GM21529 (cell line): ENCODE measurements at regions not wholly inside any gene's neighbourhood (a gene's known extent, or its start where the extent isn't known, plus 50 kb on each side); places are given as distances from the start of the nearest gene placed in this dataset.
A peak's percentile ranks its signal among the peaks of the same experiment; 100 is the strongest.
"Not testable (repeated sequence)": the region's sequence is repeated elsewhere in the genome, so short reads cannot be mapped to it uniquely, and the experiment has no call there.

Experiments used
- ATAC-seq: cut with Tn5 transposase; IDR thresholded peaks from one replicate; pipeline ENCODE4 v1.9.1; 2021; ENCODE audit not compliant: unreplicated experiment

DNA sequence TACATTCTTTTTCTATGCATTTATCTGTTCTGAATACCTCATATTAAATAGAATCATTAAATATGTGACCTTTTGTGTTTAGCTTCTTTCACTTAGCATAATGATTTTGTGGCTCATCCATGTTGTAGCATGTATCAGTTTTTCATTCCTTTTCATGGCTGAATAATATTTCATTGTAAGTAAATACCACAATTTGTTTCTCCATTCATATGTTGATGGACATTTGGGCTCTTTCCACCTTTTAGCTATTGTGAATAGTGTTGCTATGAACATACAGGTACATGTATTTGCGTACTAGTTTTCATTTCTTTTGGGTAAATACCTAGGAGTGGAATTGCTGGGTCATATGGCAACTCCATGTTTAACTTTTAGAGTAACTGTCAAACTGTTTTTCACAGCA is 85.1 kb downstream of the GNL3L start:
- no peak for ATAC-seq

DNA sequence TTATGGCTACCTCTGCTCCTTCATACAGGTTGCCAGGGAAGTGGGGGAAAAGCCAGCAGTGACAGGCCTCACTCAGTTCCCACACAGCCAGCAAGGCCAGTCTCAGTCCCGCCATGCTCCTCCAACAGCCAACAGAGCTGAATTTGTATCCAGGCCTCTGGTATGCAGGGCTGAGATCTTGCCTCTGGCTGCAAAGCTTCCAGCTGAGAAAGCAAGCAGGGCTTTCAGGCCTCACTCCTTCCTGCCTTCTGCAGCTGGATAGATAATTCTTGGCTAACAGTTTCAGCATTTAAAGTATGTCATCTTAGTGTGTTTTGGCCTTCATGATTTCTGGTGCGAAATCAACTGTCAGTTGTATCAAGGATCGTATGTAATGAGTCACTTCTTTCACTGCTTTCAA is 103.6 kb downstream of the GNL3L start:
- ATAC-seq, result no peak

DNA sequence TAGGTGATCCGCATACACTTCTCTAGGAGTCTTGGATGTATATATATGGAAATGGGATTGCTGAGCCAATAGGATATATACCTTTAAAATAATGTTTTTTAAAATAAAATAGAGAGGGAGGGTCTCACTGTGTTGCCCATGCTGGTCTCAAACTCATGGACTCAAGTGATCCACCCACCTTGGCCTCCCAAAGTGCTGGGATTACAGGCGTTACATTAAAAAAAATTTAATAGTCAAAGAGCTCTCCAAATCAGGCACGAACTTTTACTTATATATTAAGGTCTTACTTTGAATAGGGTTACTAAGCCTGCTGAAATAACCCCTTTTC is 109.0 kb downstream of the GNL3L start:
- no peak for ATAC-seq

DNA sequence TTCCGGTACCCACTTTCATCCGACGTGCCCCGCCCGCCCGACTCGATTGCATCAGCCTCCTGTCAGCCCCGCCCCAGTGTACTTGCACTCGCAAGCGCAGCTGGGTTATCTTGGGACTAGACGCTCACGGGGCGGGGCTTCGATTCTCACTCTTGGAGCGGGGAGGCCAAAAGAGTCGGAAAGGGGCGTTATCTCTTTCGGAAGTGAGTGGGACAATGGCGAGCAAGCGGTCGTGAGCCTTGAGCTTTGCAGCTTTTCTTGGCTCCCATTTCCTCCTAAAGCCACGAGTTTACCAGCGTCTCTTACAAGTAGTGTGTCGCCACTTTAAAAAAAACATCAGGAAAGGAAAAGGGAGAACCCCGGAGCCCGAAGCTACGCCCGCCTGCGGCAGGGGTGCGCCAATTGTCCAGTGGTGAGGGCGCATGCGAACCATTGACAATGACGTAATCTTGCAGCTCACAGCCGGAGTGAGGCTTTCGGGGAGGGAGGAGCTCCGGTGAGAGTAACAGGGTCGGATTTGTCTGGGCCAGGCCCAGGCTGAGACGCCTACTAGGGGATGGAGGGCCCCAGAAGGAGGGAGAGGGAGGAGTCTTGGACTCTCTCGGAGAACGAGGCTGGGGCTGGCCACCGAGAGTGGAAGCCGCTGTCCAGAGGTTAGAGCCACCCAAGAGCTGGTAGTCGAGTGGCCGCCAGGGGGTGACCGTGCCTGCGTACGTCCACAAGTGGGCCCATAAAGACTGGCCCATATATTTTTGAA is 109.5 kb downstream of the GNL3L start:
- peak; percentile 93 for ATAC-seq

DNA sequence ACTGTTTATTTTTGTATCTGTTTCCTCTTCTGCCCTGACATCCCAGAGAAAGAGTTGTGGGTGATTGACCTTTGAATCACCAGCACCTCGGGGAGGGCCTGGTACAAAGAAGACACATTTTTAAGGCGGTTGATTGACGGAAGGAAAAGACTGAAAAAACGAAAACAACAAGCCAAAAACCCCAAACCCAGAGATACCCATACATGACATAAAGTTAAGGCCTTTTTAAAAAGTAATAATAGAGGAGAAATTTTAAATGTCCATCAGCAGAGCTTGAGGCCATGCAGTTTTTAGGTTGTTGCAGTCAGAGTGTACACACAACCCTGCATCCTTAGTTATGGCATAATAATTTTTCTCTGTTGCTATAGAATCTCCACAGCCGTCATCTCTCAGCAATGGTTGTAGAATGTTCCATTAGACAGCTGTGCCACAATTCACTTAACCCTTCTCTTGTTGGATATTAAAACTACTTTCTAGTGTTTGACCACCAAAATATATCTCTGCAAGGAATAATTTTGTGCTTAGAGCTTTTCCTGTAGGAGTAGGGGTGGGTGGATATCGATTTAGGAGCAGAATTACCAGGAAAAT is 110.2 kb downstream of the GNL3L start:
- ATAC-seq, result no peak

DNA sequence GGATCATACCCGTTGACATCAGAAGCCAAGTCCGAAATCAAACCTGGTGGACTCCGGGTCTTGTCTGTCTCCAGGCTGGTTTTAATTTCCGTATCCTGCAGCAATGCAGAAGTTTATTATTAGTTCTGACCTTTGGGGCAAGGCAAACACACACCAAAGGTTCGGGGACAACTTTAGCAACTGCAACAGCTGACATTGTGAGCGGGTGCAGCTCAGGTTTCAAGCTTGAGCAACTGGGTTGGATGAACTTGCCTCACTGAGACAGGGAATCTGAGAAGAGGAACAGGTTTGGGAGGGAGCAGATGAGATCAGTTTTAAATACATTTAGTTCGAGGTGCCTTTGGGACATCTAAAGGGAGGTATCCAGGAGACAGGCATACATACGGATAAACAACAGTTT is 110.7 kb downstream of the GNL3L start:
- ATAC-seq, result no peak

DNA sequence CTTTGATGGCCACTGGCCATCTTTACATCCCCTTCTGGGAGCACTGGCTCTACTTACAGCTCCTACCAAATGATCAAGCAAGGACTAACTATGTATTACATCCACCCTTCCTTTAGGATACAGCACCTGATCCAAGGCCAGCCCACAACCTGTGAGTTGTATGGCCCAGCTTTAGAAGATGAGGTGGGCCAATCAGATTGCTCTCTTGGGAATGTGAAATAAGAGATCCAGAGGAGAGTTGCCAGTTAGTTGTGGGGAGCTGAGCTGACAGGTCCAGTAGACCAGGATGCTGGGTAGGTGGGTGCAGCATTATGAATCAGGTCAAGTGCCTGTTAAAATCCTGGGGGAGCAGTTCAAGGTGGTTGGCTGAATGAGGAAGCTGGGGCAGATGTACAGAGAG is 111.5 kb downstream of the GNL3L start:
- ATAC-seq, result no peak

DNA sequence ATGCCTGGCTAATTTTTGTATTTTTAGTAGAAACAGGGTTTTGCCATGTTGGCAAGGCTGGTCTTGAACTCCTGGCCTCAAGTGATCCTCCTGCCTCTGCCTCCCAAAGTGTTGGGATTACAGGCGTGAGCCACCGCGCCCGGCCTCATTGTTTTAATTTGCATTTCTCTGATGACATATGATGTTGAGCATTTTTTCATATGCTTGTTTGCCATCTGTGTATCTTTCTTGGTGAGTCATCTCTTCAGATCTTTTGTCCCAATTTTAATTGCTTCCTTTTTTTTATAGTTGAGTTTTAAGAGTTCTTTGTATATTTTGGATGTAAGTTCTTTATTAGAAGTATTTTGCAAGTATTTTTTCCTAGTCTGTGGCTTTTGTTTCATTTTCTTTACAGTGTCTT is 117.6 kb downstream of the GNL3L start:
- not testable (repeated sequence) for ATAC-seq

DNA sequence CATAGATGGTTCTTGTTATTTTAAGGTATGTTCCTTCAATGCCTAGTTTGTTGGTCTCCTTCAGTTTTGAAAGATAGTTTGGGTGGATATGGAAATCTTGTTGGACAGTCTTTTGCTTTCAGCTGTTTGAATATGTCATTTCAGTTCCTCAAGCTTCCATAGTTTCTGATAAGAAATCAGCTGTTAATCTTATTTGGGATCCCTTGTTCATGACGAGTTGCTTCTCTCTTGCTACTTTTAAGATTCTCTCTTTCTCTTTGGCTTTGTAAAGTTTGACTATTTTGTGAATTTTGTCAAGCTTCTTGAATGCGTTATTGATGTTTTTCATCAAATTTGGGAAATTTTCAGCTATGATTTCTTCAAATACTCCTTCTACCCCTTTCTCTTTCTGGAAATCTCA is 129.5 kb downstream of the GNL3L start:
- no peak for ATAC-seq

DNA sequence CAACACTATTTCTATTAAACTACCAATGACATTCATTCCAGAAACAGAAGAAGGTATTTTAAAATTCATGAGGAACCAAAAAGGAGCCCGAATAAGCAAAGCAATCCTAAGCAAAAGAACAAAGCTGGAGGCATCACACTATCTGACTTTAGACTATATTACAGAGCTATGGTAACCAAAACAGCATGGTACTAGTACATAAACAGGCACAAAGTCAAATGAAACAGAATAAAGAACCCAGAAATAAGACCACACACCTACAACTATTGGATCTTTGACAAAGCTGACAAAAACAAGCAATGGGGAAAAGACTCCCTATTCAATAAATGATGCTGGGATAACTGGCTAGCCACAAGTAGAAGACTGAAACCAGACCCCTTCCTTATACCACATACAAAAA is 122.3 kb downstream of the ITIH6 start:
- no peak for ATAC-seq

DNA sequence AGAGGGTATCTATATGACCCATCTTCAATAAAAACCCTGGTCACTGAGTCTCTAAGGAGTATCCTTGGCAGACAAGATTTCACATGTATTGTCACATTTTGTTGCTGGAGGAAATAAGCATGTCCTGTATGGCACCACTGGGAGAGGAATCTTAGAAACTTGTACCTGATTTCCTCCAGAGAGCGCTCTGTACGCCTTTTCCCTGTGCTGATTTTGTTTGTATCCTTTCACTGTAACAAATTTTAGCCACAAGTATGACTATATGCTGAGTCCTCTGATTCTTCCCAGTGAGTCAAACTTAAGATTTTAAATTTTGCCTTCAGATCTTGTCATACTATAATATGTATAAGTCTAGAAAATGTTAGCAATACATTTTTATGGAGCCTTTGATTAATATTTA is 102.8 kb downstream of the ITIH6 start:
- ATAC-seq, result no peak

DNA sequence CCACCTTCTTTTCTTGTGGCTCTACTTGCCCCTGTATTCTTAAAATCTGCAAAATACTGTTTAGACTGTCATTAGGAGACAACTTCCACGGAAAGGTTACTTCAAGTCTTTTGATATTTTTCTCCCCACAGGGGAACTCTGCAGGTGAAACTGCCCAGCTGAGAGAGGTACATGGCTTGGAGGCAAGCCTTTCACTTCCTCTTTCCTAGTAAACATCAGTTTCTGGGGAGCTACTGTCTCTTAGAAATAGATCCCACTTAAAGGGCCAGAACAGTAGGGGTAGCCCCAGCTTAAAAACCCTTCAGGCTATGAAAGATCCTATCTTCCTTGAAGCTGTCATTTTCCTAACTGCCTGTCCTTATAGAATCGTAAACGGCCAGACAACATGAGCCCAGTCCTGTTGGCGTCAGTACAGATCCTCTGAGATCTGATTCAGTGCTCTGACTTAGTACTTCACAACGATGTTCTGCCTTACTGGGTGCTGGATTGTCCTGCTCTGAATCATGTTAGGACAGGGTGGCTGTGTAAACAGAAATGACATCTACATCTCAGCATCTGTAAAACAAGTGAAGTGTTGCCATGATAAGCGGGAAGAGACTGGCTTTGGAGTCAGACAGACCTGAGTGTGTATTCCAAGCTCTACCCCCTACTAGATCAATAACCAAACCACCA is 102.1 kb downstream of the ITIH6 start:
- ATAC-seq, result peak; percentile 100
